IMR-90 (cell line): ENCODE measurements at regions not wholly inside any gene's neighbourhood (a gene's known extent, or its start where the extent isn't known, plus 50 kb on each side); places are given as distances from the start of the nearest gene placed in this dataset.
A peak's percentile ranks its signal among the peaks of the same experiment; 100 is the strongest.

Experiments used
- ATAC-seq: fragments of 200-7000 bp; cut with Tn5 transposase; 2 replicates; pipeline ENCODE4 v1.9.1; 2020; ENCODE audit warnings: low read depth, mild to moderate bottlenecking, moderate library complexity
- BruUV-seq: library from RNA; stranded (reverse); fragments of 400-500 nt; replicated peaks from 2 replicates; lab custom pipeline; 2021; lab: Mats Ljungman, UMichigan
- CTCF ChIA-PET: fragments of 300-600 bp; formaldehyde crosslinking; extraction: SDS; loops from one replicate; lab custom pipeline; 2021; ENCODE audit warnings: antibody characterized with exemption; lab: Yijun Ruan, JAX
- POLR2A ChIA-PET: fragments of 300-600 bp; sonication (Branson Sonifier 250); formaldehyde crosslinking; loops from one replicate; lab custom pipeline; 2022; ENCODE audit warnings: antibody characterized with exemption; ENCODE audit not compliant: unreplicated experiment; lab: Charles Lee
- DNase-seq: peaks from one replicate; pipeline ENCODE4 v3.0.0; 2013
- H2AFZ ChIP-seq: replicated peaks from 2 replicates; pipeline ENCODE3; 2013; ENCODE audit warnings: low read length, mild to moderate bottlenecking; ENCODE audit not compliant: poor library complexity
- H2AK5ac ChIP-seq: 2 replicates; pipeline ENCODE4 v1.6.1; 2013; ENCODE audit warnings: low read depth, low read length, inconsistent platforms
- H2AK9ac ChIP-seq: replicated peaks from 2 replicates; pipeline ENCODE3; 2013; ENCODE audit warnings: mild to moderate bottlenecking, low read depth, low read length, moderate library complexity; ENCODE audit not compliant: poor library complexity
- H2BK120ac ChIP-seq: 2 replicates; pipeline ENCODE4 v1.6.1; 2013; ENCODE audit warnings: low read depth, low read length, inconsistent platforms
- H2BK15ac ChIP-seq: 3 replicates; pipeline ENCODE4 v1.6.1; 2013; ENCODE audit warnings: low read depth, low read length, inconsistent platforms
- H2BK20ac ChIP-seq: 2 replicates; pipeline ENCODE4 v1.6.1; 2013; ENCODE audit warnings: low read depth, mild to moderate bottlenecking, inconsistent platforms, low read length, moderate library complexity
- H2BK5ac ChIP-seq: 2 replicates; pipeline ENCODE4 v1.6.1; 2013; ENCODE audit warnings: mild to moderate bottlenecking, low read depth, low read length, inconsistent platforms; ENCODE audit not compliant: poor library complexity, severe bottlenecking
- H3K14ac ChIP-seq: replicated peaks from 2 replicates; pipeline ENCODE4 v1.6.1; 2013; ENCODE audit warnings: low read depth, low read length, inconsistent platforms
- H3K18ac ChIP-seq: 2 replicates; pipeline ENCODE4 v1.6.1; 2013; ENCODE audit warnings: low read depth, low read length, control low read depth
- H3K23ac ChIP-seq: 2 replicates; pipeline ENCODE4 v1.6.1; 2013; ENCODE audit warnings: low read depth, low read length, inconsistent platforms
- H3K27ac ChIP-seq: 2 replicates; pipeline ENCODE4 v1.5.1; 2013; ENCODE audit warnings: mild to moderate bottlenecking, control low read depth, low read length; ENCODE audit not compliant: insufficient read depth
- H3K27me3 ChIP-seq: 2 replicates; pipeline ENCODE4 v1.6.1; 2013; ENCODE audit warnings: low read length; ENCODE audit not compliant: control insufficient read depth, insufficient read depth
- H3K36me3 ChIP-seq: 2 replicates; pipeline ENCODE4 v1.6.1; 2013; ENCODE audit warnings: low read length, mixed read lengths; ENCODE audit not compliant: control insufficient read depth, insufficient read depth
- H3K4ac ChIP-seq: 2 replicates; pipeline ENCODE4 v1.6.1; 2013; ENCODE audit warnings: low read depth, low read length, inconsistent platforms
- H3K4me1 ChIP-seq: 2 replicates; pipeline ENCODE4 v1.6.1; 2013; ENCODE audit warnings: low read length, mixed read lengths; ENCODE audit not compliant: control insufficient read depth, insufficient read depth
- H3K4me2 ChIP-seq: 2 replicates; pipeline ENCODE4 v1.6.1; 2013; ENCODE audit warnings: low read depth, mild to moderate bottlenecking, control low read depth, low read length, moderate library complexity
- H3K4me3 ChIP-seq: 2 replicates; pipeline ENCODE4 v1.5.1; 2013; ENCODE audit warnings: low read depth, mild to moderate bottlenecking, control low read depth, low read length, moderate library complexity; ENCODE audit not compliant: insufficient read depth
- H3K56ac ChIP-seq: 2 replicates; pipeline ENCODE4 v1.6.1; 2013; ENCODE audit warnings: low read length, inconsistent platforms; ENCODE audit not compliant: insufficient read depth; ENCODE audit errors: extremely low read depth
- H3K79me1 ChIP-seq, 2 experiments: 2 replicates each; pipeline ENCODE4 v1.6.1; 2013; ENCODE audit warnings: low read length in 2 of 2, inconsistent platforms in 1 of 2, low read depth in 1 of 2
- H3K9ac ChIP-seq: 2 replicates; pipeline ENCODE4 v1.6.1; 2013; ENCODE audit warnings: low read depth, low read length, control low read depth
- H3K9me1 ChIP-seq: 2 replicates; pipeline ENCODE4 v1.6.1; 2013; ENCODE audit warnings: low read length, inconsistent platforms; ENCODE audit not compliant: insufficient read depth
- H3K9me3 ChIP-seq: 2 replicates; pipeline ENCODE4 v1.6.1; 2013; ENCODE audit warnings: low read length; ENCODE audit not compliant: control insufficient read depth, insufficient read depth
- H4K20me1 ChIP-seq: 2 replicates; pipeline ENCODE4 v1.6.1; 2013; ENCODE audit warnings: low read length, inconsistent platforms; ENCODE audit not compliant: insufficient read depth
- H4K5ac ChIP-seq: 2 replicates; pipeline ENCODE4 v1.6.1; 2013; ENCODE audit warnings: mild to moderate bottlenecking, low read depth, low read length, control low read depth
- H4K8ac ChIP-seq, 2 experiments: 2 replicates each; pipeline ENCODE4 v1.6.1; 2013; ENCODE audit warnings: low read depth in 2 of 2, low read length in 2 of 2, control low read depth in 1 of 2, inconsistent platforms in 1 of 2
- H4K91ac ChIP-seq: 2 replicates; pipeline ENCODE4 v1.6.1; 2013; ENCODE audit warnings: low read depth, low read length, inconsistent platforms; ENCODE audit not compliant: insufficient read depth
- MAFK ChIP-seq: IDR thresholded peaks from 2 replicates; pipeline ENCODE4 v1.6.1; 2012; ENCODE audit warnings: low read depth, low read length, improper control_type of control experiment
- WGBS, 2 experiments: methylation state at CpG; one replicate each; pipeline versions ENCODE4 v1.1.5 to v1.1.7; 2013; ENCODE audit warnings: missing lambda C conversion rate in 2 of 2; ENCODE audit not compliant: insufficient read length in 1 of 2; ENCODE audit errors: extremely low coverage in 2 of 2; 5-methylcytosine and 5-hydroxymethylcytosine counted together
- dilution Hi-C: fragments of 300-500 bp; cut with HindIII; formaldehyde crosslinking; loops from one replicate; pipeline ENCODE4 v1.14.3; 2018; ENCODE audit warnings: low sequenced_read_pairs; ENCODE audit not compliant: unreplicated experiment
- in situ Hi-C: fragments of 300-500 bp; cut with MboI; formaldehyde crosslinking; loops from 3 replicates; pipeline ENCODE4 v1.14.3; 2019; ENCODE audit warnings: low sequenced_read_pairs, inconsistent platforms, mixed read lengths
- intact Hi-C: fragments of 100-400 bp; cut with micrococcal nuclease; formaldehyde crosslinking; loops from 2 replicates; pipeline ENCODE4 v1.10.0; 2022

DNA sequence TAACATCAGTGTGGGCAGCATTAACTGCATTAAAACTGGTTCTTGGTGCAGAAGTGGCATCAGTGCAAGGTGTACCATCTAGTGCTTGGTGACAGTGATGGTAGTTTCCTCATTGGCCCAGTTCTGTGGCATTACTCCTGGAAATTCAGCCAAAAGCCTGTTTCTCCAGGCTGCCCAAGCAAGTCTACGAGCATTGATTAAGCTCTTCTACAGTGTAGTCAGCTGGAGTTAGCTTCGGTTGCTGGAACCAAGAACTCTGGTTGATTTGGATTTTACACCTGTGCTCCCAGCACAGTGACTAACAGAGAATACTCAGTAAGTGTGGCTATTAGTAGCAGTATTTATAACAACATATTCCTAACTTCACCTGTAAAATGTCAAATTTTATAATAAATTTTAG lies 84.9 kb upstream of the ZDHHC17 start:
- no peak for DNase-seq
- peak overlapping the region; percentile 59 for H3K4ac ChIP-seq
- H3K23ac ChIP-seq, result 0 out of 2 replicates have a peak overlapping the region, but pooled peaks have one; percentile 38
- H3K4me2 ChIP-seq, result no peak overlapping the region
- H3K14ac ChIP-seq, result no peak overlapping the region
- no peaks in the 10 kb centered on the region; the same call in 1 of the 2 replicates for H3K9me3 ChIP-seq
- H3K36me3 ChIP-seq, result no peaks in the 10 kb centered on the region
- no peak overlapping the region for H3K9ac ChIP-seq
- no peak overlapping the region for H3K56ac ChIP-seq
- H2AFZ ChIP-seq, result no peak overlapping the region
- H4K5ac ChIP-seq, result no peak overlapping the region
- H2BK15ac ChIP-seq, result peak overlapping the region; percentile 70; the same call in 1 of the 3 replicates
- POLR2A ChIA-PET, result interaction anchor here (0.6 kb wide), 1 partner anchor 209 kb away, joined by 3 read pairs; no protein-coding TSS in a partner anchor
- H2AK9ac ChIP-seq, result no peak overlapping the region
- intact Hi-C loops, result no loop called here
- CTCF ChIA-PET, result interaction anchor here (0.6 kb wide), 1 partner anchor 9 kb away, joined by 3 read pairs; no protein-coding TSS in a partner anchor
- in situ Hi-C loops, result no loop called here
- WGBS, 2 experiments, result no CpG with 5 or more reads among the region's 2 CpGs
- dilution Hi-C loops, result no loop called here
- peak overlapping the region; percentile 13; the same call in 1 of the 2 replicates for H3K18ac ChIP-seq
- H3K9me1 ChIP-seq, result 0 out of 2 replicates have a peak, but pooled peaks cover 3% of the 10 kb centered on the region
- no peaks in the 10 kb centered on the region for H4K20me1 ChIP-seq
- peak overlapping the region; percentile 39 for H2BK20ac ChIP-seq
- no peak for TF ChIP-seq MAFK
- H4K91ac ChIP-seq, result peak overlapping the region; percentile 80
- ATAC-seq, result no peak
- no TSS peak for BruUV-seq
- peak overlapping the region in 1 of 2 experiments; percentile 37; a peak in 1 of 4 replicates for H4K8ac ChIP-seq
- H3K4me3 ChIP-seq, result no peak overlapping the region
- H2BK120ac ChIP-seq, result peak overlapping the region; percentile 39; the same call in 1 of the 2 replicates
- H3K79me1 ChIP-seq, result no peaks in the 10 kb centered on the region
- peaks cover 11% of the 10 kb centered on the region for H3K4me1 ChIP-seq
- H3K27me3 ChIP-seq, result no peaks in the 10 kb centered on the region
- no peak overlapping the region for H3K27ac ChIP-seq
- H2BK5ac ChIP-seq, result no peak overlapping the region
- H2AK5ac ChIP-seq, result peak overlapping the region; percentile 44
